ENCODE measurements at regions not wholly inside any gene's neighbourhood (a gene's known extent, or its start where the extent isn't known, plus 50 kb on each side); places are given as distances from the start of the nearest gene placed in this dataset.

- H3K27ac ChIP-seq (ENCODE audit: extremely low read depth, low read depth, low read length): no peak overlapping the region
- no peak for TF ChIP-seq STAT6 (CRISPR knock-in tag; IDR thresholded peaks at IDR 0.05)
- no peak for TF ChIP-seq PKNOX1 (IDR thresholded peaks at IDR 0.05)
- no peak for TF ChIP-seq BRD9 (IDR thresholded peaks at IDR 0.05; ENCODE audit: low read depth, partially characterized antibody)
- no peak for TF ChIP-seq FOXJ2 (tag; IDR thresholded peaks at IDR 0.05)
- CTCF ChIA-PET (ENCODE audit: low intra/inter-chr PET ratio): no interaction called here
- POLR2A ChIA-PET: no interaction called here
- no peaks in the 10 kb centered on the region for H3K79me2 ChIP-seq (ENCODE audit: control insufficient read depth, insufficient read depth, low read length)
- H3K9me1 ChIP-seq (ENCODE audit: control insufficient read depth, insufficient read depth, low read length): no peaks in the 10 kb centered on the region
- DNase-seq (ENCODE audit: extremely low read depth in 1 of 4, low spot score in 3 of 4): no peak
- intact Hi-C loops (cut with micrococcal nuclease) (no loop called here), in situ Hi-C loops (cut with MboI) (no loop called here)
- no peak for ATAC-seq
- peaks cover 0 to 5% of the 10 kb centered on the region in 2 experiments; a peak in 2 of 5 replicates for H3K4me1 ChIP-seq (replicated peaks in 1 of 2; ENCODE audit: control insufficient read depth in 2 of 2, insufficient read depth in 2 of 2, low read length in 2 of 2)
- H4K20me1 ChIP-seq (replicated peaks; ENCODE audit: control insufficient read depth, insufficient read depth, low read length): no peaks in the 10 kb centered on the region
- no peak overlapping the region for H2AFZ ChIP-seq (ENCODE audit: low read depth, low read length)
- no peak for FAIRE-seq
- H3K36me3 ChIP-seq (ENCODE audit: control insufficient read depth, insufficient read depth, low read length): no peaks in the 10 kb centered on the region
- no peak overlapping the region for H3K9ac ChIP-seq (ENCODE audit: insufficient read depth in 1 of 2, low read depth in 2 of 2, low read length in 2 of 2)
- H3K4me3 ChIP-seq: no peak overlapping the region
- BruUV-seq (replicated peaks): no TSS peak
- H3K4me2 ChIP-seq (ENCODE audit: insufficient read depth, low read length): no peak overlapping the region
- H3K27me3 ChIP-seq (ENCODE audit: control insufficient read depth in 2 of 2, insufficient read depth in 2 of 2, low read length in 2 of 2): peaks cover 5 to 30% of the 10 kb centered on the region in 2 experiments; a peak in 3 of 5 replicates
- no peaks in the 10 kb centered on the region for H3K9me3 ChIP-seq (replicated peaks; ENCODE audit: control insufficient read depth, insufficient read depth, low read depth, low read length)
- WGBS (ENCODE audit: insufficient coverage, low coverage, missing lambda C conversion rate): 0% methylated on average over 3 of the region's 3 CpGs
Measured at GRCh38 chr2:128612628-128613027, 294.0 kb upstream of the HS6ST1 start.
